Activated B cell treated with CpG ODN at 0.5 μM for 24 hours (primary cell): ENCODE measurements at regions not wholly inside any gene's neighbourhood (a gene's known extent, or its start where the extent isn't known, plus 50 kb on each side); places are given as distances from the start of the nearest gene placed in this dataset.

Source experiments
- ATAC-seq: fragments of 200-7000 bp; cut with Tn5 transposase; one replicate; pipeline ENCODE4 v1.10.0; 2021; ENCODE audit warnings: low read depth, mild to moderate bottlenecking, moderate library complexity
- CTCF ChIA-PET: fragments of 350-600 bp; sonication (Branson Sonifier 250); formaldehyde crosslinking; loops from one replicate; lab custom pipeline; 2021; ENCODE audit warnings: antibody characterized with exemption; lab: Charles Lee
- POLR2A ChIA-PET: fragments of 350-600 bp; sonication (Branson Sonifier 250); formaldehyde crosslinking; loops from one replicate; lab custom pipeline; 2021; ENCODE audit warnings: antibody characterized with exemption; lab: Charles Lee
- DNase-seq: peaks from one replicate; pipeline ENCODE4 v3.0.0; 2022
- H3K27ac Mint-ChIP-seq: one replicate; pipeline ENCODE4 v1.8.0; 2020; ENCODE audit warnings: mixed read lengths
- H3K27me3 Mint-ChIP-seq: one replicate; pipeline ENCODE4 v1.8.0; 2021; ENCODE audit warnings: mixed read lengths
- H3K36me3 Mint-ChIP-seq: one replicate; pipeline ENCODE4 v1.8.0; 2021; ENCODE audit warnings: low read depth, mixed read lengths
- H3K4me1 Mint-ChIP-seq: one replicate; pipeline ENCODE4 v1.8.0; 2021; ENCODE audit warnings: mixed read lengths
- H3K4me3 Mint-ChIP-seq: one replicate; pipeline ENCODE4 v1.8.0; 2020; ENCODE audit warnings: mild to moderate bottlenecking, mixed read lengths
- H3K9me3 Mint-ChIP-seq: one replicate; pipeline ENCODE4 v1.8.0; 2020; ENCODE audit warnings: mixed read lengths
- intact Hi-C: fragments of 100-400 bp; cut with micrococcal nuclease; formaldehyde crosslinking; loops from one replicate; pipeline ENCODE4 v1.15.1; 2024
- TF ChIP-seq, protein P1 (sequence below): fragments of 200-600 bp; IDR thresholded peaks from one replicate; pipeline ENCODE4 v1.8.0; 2022; ENCODE audit warnings: antibody characterized with exemption, mild to moderate bottlenecking

DNA sequence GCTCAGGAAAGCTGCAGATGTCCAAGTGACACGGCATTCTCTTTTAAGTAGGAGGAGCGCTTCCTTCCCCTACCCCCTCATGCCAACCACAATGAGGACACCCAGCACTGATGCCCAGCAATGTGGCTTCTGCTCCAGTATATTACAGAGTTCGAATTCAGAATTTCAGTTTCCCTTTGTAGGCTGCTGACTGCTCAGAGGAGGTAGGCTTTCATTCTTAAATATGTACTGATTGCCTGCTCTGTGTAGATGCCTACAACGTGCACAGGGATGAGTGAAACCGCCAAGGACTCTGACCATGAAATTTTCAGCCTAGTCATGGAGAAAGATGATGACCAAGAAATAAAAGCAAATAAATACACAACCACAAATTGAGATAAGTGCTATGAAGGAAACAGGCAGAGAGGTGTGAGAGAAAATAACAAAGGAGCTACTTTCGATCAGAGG lies 50.9 kb upstream of the TNFAIP3 start:
- intact Hi-C loops: no loop called here
- TF ChIP-seq, protein P1, sequence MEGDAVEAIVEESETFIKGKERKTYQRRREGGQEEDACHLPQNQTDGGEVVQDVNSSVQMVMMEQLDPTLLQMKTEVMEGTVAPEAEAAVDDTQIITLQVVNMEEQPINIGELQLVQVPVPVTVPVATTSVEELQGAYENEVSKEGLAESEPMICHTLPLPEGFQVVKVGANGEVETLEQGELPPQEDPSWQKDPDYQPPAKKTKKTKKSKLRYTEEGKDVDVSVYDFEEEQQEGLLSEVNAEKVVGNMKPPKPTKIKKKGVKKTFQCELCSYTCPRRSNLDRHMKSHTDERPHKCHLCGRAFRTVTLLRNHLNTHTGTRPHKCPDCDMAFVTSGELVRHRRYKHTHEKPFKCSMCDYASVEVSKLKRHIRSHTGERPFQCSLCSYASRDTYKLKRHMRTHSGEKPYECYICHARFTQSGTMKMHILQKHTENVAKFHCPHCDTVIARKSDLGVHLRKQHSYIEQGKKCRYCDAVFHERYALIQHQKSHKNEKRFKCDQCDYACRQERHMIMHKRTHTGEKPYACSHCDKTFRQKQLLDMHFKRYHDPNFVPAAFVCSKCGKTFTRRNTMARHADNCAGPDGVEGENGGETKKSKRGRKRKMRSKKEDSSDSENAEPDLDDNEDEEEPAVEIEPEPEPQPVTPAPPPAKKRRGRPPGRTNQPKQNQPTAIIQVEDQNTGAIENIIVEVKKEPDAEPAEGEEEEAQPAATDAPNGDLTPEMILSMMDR: no peak
- DNase-seq (no peak), ATAC-seq (no peak)
- peak overlapping the region; percentile 47 for H3K27ac Mint-ChIP-seq
- peaks cover 56% of the 10 kb centered on the region for H3K4me1 Mint-ChIP-seq
- H3K4me3 Mint-ChIP-seq: no peak overlapping the region
- no peaks in the 10 kb centered on the region for H3K9me3 Mint-ChIP-seq
- no peaks in the 10 kb centered on the region for H3K36me3 Mint-ChIP-seq
- ChIA-PET CTCF (interaction anchor here (1.0 kb wide), 1 partner anchor 16 kb away, joined by 3 read pairs; no protein-coding TSS in a partner anchor), POLR2A (no interaction called here)
- H3K27me3 Mint-ChIP-seq: no peaks in the 10 kb centered on the region

DNA sequence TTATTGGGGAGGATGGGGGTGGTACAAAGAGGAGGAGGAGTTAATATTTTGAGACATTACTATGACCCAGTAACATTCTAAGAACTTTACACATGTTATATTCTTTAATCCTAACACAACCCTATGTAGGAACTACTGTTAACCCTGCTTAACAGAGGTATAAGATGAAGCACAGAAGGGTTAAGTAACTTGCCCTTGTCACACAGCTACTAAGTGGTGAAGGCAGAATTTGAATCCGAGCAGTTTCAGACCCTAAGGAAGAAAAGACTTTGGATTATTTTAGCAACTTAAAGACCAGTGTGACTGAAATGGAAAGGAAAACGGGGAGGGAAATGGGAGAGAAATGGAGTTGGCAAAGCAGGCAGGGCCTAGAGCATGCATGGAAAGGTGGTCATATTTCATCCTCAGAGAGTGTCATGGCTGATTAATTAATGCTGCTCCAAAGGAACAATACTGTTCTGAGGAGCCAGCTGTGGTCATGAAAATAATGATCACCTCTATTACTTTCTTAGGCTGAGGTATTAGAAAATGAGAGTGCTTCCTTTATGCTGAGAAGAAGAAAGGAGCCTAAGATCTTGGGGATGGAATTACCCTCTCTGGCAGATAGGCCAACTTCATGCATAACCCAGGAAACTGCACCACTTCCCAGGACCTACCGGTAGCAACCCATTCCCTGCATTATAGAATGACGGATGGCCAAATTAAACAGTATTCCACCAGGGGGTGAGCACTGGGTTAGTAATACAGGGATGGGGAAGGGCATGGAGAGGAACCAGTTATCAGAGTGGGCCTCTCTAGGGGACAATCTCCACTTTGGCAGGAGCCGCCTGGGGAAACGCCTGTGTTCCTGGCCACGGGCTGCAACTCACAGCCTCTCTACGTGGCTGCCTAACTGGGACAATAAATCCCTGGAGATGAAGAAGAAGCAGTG lies 50.1 kb upstream of the TNFAIP3 start:
- Mint-ChIP-seq H3K4me1 (peaks cover 52% of the 10 kb centered on the region), H3K9me3 (no peaks in the 10 kb centered on the region), H3K27me3 (no peaks in the 10 kb centered on the region), H3K4me3 (no peak overlapping the region), H3K36me3 (no peaks in the 10 kb centered on the region), H3K27ac (no peak overlapping the region)
- intact Hi-C loops: no loop called here
- ATAC-seq (no peak), DNase-seq (no peak)
- ChIA-PET POLR2A (no interaction called here), CTCF (interaction anchor here (1.0 kb wide), 1 partner anchor 17 kb away, joined by 3 read pairs; no protein-coding TSS in a partner anchor)
- TF ChIP-seq, protein P1: no peak
